HG03175 (cell line): ENCODE measurements at regions not wholly inside any gene's neighbourhood (a gene's known extent, or its start where the extent isn't known, plus 50 kb on each side); places are given as distances from the start of the nearest gene placed in this dataset.

Experiments
- ATAC-seq: cut with Tn5 transposase; IDR thresholded peaks from one replicate; pipeline ENCODE4 v1.9.1; 2021; ENCODE audit warnings: mild to moderate bottlenecking, moderate library complexity; ENCODE audit not compliant: unreplicated experiment

GRCh38 chr12:124094733-124095132, 121.7 kb downstream of the ZNF664 start:
- no peak for ATAC-seq

GRCh38 chr12:124096109-124096508, 123.1 kb downstream of the ZNF664 start:
- no peak for ATAC-seq

GRCh38 chr12:124096869-124097434, 123.9 kb downstream of the ZNF664 start:
- no peak for ATAC-seq

- no peak for ATAC-seq
These were observed 124.7 kb downstream of the ZNF664 start for GRCh38 chr12:124097701-124098100.

- ATAC-seq = no peak
These were observed 125.2 kb downstream of the ZNF664 start for GRCh38 chr12:124098101-124098757.

GRCh38 chr12:124098887-124099286, 125.9 kb downstream of the ZNF664 start:
- no peak for ATAC-seq

- ATAC-seq = no peak
These were observed 126.6 kb downstream of the ZNF664 start for GRCh38 chr12:124099661-124100060.

GRCh38 chr12:124100572-124101178, 127.7 kb downstream of the ZNF664 start:
- no peak for ATAC-seq

- ATAC-seq = no peak
These were observed 132.5 kb downstream of the ZNF664 start for GRCh38 chr12:124105546-124105945.

GRCh38 chr12:124107351-124107750, 134.3 kb downstream of the ZNF664 start:
- ATAC-seq = no peak

- ATAC-seq = peak; percentile 55
These were observed 136.7 kb downstream of the ZNF664 start for GRCh38 chr12:124109760-124110159.

GRCh38 chr12:124110372-124110883, 137.4 kb downstream of the ZNF664 start:
- ATAC-seq = no peak

- no peak for ATAC-seq
These were observed 138.0 kb downstream of the ZNF664 start for GRCh38 chr12:124111006-124111405.

- no peak for ATAC-seq
These were observed 141.3 kb downstream of the ZNF664 start for GRCh38 chr12:124114316-124114715.

GRCh38 chr12:124115496-124115895, 142.5 kb downstream of the ZNF664 start:
- no peak for ATAC-seq

- no peak for ATAC-seq
These were observed 143.1 kb downstream of the ZNF664 start for GRCh38 chr12:124115976-124116690.

GRCh38 chr12:124120739-124121138, 147.7 kb downstream of the ZNF664 start:
- ATAC-seq = no peak

- no peak for ATAC-seq
These were observed 149.7 kb downstream of the ZNF664 start for GRCh38 chr12:124122722-124123121.

GRCh38 chr12:124123296-124124000, 150.4 kb downstream of the ZNF664 start:
- no peak for ATAC-seq

GRCh38 chr12:124125203-124125871, 152.3 kb downstream of the ZNF664 start:
- peak; percentile 83 for ATAC-seq
